H9 (cell line): ENCODE measurements at regions not wholly inside any gene's neighbourhood (a gene's known extent, or its start where the extent isn't known, plus 50 kb on each side); places are given as distances from the start of the nearest gene placed in this dataset.

Source experiments
- DNase-seq: peaks from one replicate; pipeline ENCODE4 v3.0.0-alpha.2; 2017
- H2AFZ ChIP-seq: one replicate; pipeline ENCODE4 v1.6.1; 2013; ENCODE audit warnings: mild to moderate bottlenecking, low read length, control low read depth, moderate library complexity
- H2AK5ac ChIP-seq: 2 replicates; pipeline ENCODE4 v1.6.1; 2013; ENCODE audit warnings: low read length, control low read depth, mixed read lengths; ENCODE audit not compliant: insufficient read length
- H2BK120ac ChIP-seq: one replicate; pipeline ENCODE4 v1.6.1; 2013; ENCODE audit warnings: low read depth, mild to moderate bottlenecking, low read length, control low read depth, inconsistent platforms; ENCODE audit not compliant: poor library complexity, severe bottlenecking
- H2BK12ac ChIP-seq: 2 replicates; pipeline ENCODE4 v1.6.1; 2013; ENCODE audit warnings: low read length, control low read depth, mixed read lengths, low read depth; ENCODE audit not compliant: insufficient read length
- H2BK15ac ChIP-seq: 2 replicates; pipeline ENCODE4 v1.6.1; 2013; ENCODE audit warnings: low read depth, low read length, control low read depth
- H2BK20ac ChIP-seq: one replicate; pipeline ENCODE4 v1.6.1; 2013; ENCODE audit warnings: low read depth, mild to moderate bottlenecking, low read length, control low read depth, inconsistent platforms; ENCODE audit not compliant: poor library complexity, severe bottlenecking
- H2BK5ac ChIP-seq: 2 replicates; pipeline ENCODE4 v1.6.1; 2013; ENCODE audit warnings: low read length, control low read depth, mixed read lengths; ENCODE audit not compliant: insufficient read length
- H3K14ac ChIP-seq: 2 replicates; pipeline ENCODE4 v1.6.1; 2013; ENCODE audit warnings: low read length, control low read depth; ENCODE audit not compliant: insufficient read depth
- H3K18ac ChIP-seq: 2 replicates; pipeline ENCODE4 v1.6.1; 2013; ENCODE audit warnings: low read depth, mild to moderate bottlenecking, mixed read lengths, low read length, control low read depth; ENCODE audit not compliant: insufficient read length
- H3K23ac ChIP-seq: 2 replicates; pipeline ENCODE4 v1.6.1; 2013; ENCODE audit warnings: low read length, control low read depth, mixed read lengths, low read depth; ENCODE audit not compliant: insufficient read length
- H3K23me2 ChIP-seq: 2 replicates; pipeline ENCODE4 v1.6.1; 2013; ENCODE audit warnings: low read depth, mild to moderate bottlenecking, mixed read lengths, low read length, control low read depth; ENCODE audit not compliant: insufficient read length, poor library complexity, severe bottlenecking
- H3K27ac ChIP-seq: 2 replicates; pipeline ENCODE4 v1.5.1; 2013; ENCODE audit warnings: low read length, control low read depth, mixed read lengths, low read depth; ENCODE audit not compliant: insufficient read length
- H3K27me3 ChIP-seq: 2 replicates; pipeline ENCODE4 v1.6.1; 2013; ENCODE audit warnings: low read length, control low read depth, inconsistent platforms; ENCODE audit not compliant: insufficient read depth
- H3K4ac ChIP-seq: 2 replicates; pipeline ENCODE4 v1.6.1; 2013; ENCODE audit warnings: low read depth, mild to moderate bottlenecking, control low read depth, inconsistent platforms, low read length, moderate library complexity
- H3K4me1 ChIP-seq: 2 replicates; pipeline ENCODE4 v1.6.1; 2013; ENCODE audit warnings: low read length, control low read depth, inconsistent platforms; ENCODE audit not compliant: insufficient read depth
- H3K4me2 ChIP-seq: 2 replicates; pipeline ENCODE4 v1.6.1; 2013; ENCODE audit warnings: low read length, control low read depth, mixed read lengths; ENCODE audit not compliant: insufficient read length, insufficient read depth
- H3K56ac ChIP-seq: 2 replicates; pipeline ENCODE4 v1.6.1; 2013; ENCODE audit warnings: low read depth, mild to moderate bottlenecking, mixed read lengths, low read length, control low read depth; ENCODE audit not compliant: insufficient read length
- H3K79me1 ChIP-seq: 2 replicates; pipeline ENCODE4 v1.6.1; 2013; ENCODE audit warnings: low read depth, mild to moderate bottlenecking, moderate library complexity, low read length, control low read depth, inconsistent platforms; ENCODE audit not compliant: insufficient read depth, poor library complexity, severe bottlenecking
- H3K79me2 ChIP-seq: 2 replicates; pipeline ENCODE4 v1.6.1; 2013; ENCODE audit warnings: low read length, control low read depth, inconsistent platforms; ENCODE audit not compliant: insufficient read depth
- H3K9ac ChIP-seq: 2 replicates; pipeline ENCODE4 v1.6.1; 2013; ENCODE audit warnings: low read length, control low read depth, mixed read lengths; ENCODE audit not compliant: insufficient read length; ENCODE audit errors: extremely low read depth
- H3K9me3 ChIP-seq: one replicate; pipeline ENCODE4 v1.6.1; 2013; ENCODE audit warnings: low read depth, low read length, inconsistent platforms; ENCODE audit not compliant: control insufficient read depth
- H3T11ph ChIP-seq: one replicate; pipeline ENCODE4 v1.6.1; 2013; ENCODE audit warnings: mild to moderate bottlenecking, low read length, control low read depth, inconsistent platforms
- H4K20me1 ChIP-seq: one replicate; pipeline ENCODE4 v1.6.1; 2013; ENCODE audit not compliant: control insufficient read depth, insufficient read length, insufficient read depth
- H4K5ac ChIP-seq: 2 replicates; pipeline ENCODE4 v1.6.1; 2013; ENCODE audit warnings: low read depth, mild to moderate bottlenecking, mixed read lengths, low read length, control low read depth; ENCODE audit not compliant: insufficient read length
- H4K8ac ChIP-seq: replicated peaks from 2 replicates; pipeline ENCODE4 v1.6.1; 2013; ENCODE audit warnings: low read length, control low read depth, mixed read lengths, low read depth; ENCODE audit not compliant: insufficient read length
- H4K91ac ChIP-seq: 2 replicates; pipeline ENCODE4 v1.6.1; 2013; ENCODE audit warnings: low read depth, mild to moderate bottlenecking, moderate library complexity, mixed read lengths, low read length, control low read depth; ENCODE audit not compliant: insufficient read length
- H3K27ac Mint-ChIP-seq, 3 experiments: 2 replicates in 2 of 3; 3 replicates in 1 of 3; pipeline ENCODE4 v1.8.0; 2020 to 2021; ENCODE audit warnings: mixed read lengths in 3 of 3, mild to moderate bottlenecking in 1 of 3, moderate library complexity in 1 of 3
- H3K27me3 Mint-ChIP-seq: 2 replicates; pipeline ENCODE4 v1.8.0; 2021; ENCODE audit warnings: low read depth, mild to moderate bottlenecking, moderate library complexity, mixed read lengths
- H3K36me3 Mint-ChIP-seq, 3 experiments: 2 replicates in 2 of 3; 3 replicates in 1 of 3; pipeline ENCODE4 v1.8.0; 2020 to 2021; ENCODE audit warnings: low read depth in 3 of 3, mixed read lengths in 3 of 3; ENCODE audit not compliant: insufficient read depth in 1 of 3
- H3K4me1 Mint-ChIP-seq, 2 experiments: 2 replicates each; pipeline ENCODE4 v1.8.0; 2020; ENCODE audit warnings: mixed read lengths in 2 of 2
- H3K4me3 Mint-ChIP-seq, 2 experiments: 2 replicates in 1 of 2; 3 replicates in 1 of 2; pipeline ENCODE4 v1.8.0; 2020 to 2021; ENCODE audit warnings: mild to moderate bottlenecking in 2 of 2, mixed read lengths in 2 of 2, moderate library complexity in 1 of 2
- H3K9me3 Mint-ChIP-seq, 2 experiments: 2 replicates in 1 of 2; 3 replicates in 1 of 2; pipeline ENCODE4 v1.8.0; 2020; ENCODE audit warnings: mild to moderate bottlenecking in 2 of 2, mixed read lengths in 2 of 2, moderate library complexity in 1 of 2
- WGBS: extraction: QIAGEN DNeasy Blood & Tissue Kit; methylation state at CpG from one replicate; pipeline ENCODE4 v1.1.7; 2013; ENCODE audit warnings: missing lambda C conversion rate, low lambda C conversion rate, mixed read lengths; ENCODE audit not compliant: insufficient read length; ENCODE audit errors: extremely low coverage; 5-methylcytosine and 5-hydroxymethylcytosine counted together
- TF ChIP-seq, protein P1 (sequence below): fragments of 200-600 bp; sonication (generic); conservative IDR thresholded peaks from 3 replicates; pipeline ENCODE4 v1.8.0; 2021; ENCODE audit warnings: antibody characterized with exemption, mild to moderate bottlenecking

DNA sequence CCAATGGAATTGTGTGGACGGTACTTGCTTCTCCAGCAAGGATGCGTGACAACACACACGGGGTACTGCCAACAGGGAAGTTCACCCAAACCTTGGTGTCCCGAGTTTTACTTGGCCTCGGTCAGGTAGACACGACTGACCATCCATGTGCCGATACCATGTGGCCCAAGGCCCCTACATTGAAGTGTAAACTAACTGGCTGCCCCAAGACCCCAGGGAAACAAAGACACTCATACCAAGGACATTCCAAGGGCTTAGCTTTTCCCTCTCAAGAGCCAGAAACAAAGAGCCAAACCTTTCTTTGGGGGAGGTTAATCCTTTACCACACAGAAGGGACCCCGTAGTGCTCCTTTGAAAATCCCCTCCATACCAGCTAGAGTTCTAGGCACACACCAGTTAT is 215.9 kb upstream of the TNRC6C start:
- Histone ChIP-seq H3K79me2 (no peaks in the 10 kb centered on the region), H3K4ac (no peak overlapping the region), H2BK120ac (no peak overlapping the region), H2AFZ (no peak overlapping the region), H3K23ac (no peak overlapping the region), H4K20me1 (no peaks in the 10 kb centered on the region), H2BK20ac (no peak overlapping the region), H4K5ac (no peak overlapping the region), H2AK5ac (no peak overlapping the region), H3K23me2 (no peaks in the 10 kb centered on the region), H3K27me3 (no peaks in the 10 kb centered on the region; the same call in 1 of the 2 replicates), H3K18ac (no peak overlapping the region), H4K8ac (no peak overlapping the region), H2BK15ac (no peak overlapping the region), H3K9ac (no peak overlapping the region), H3K27ac (no peak overlapping the region), H3K56ac (no peak overlapping the region), H3K79me1 (no peaks in the 10 kb centered on the region), H3K9me3 (no peaks in the 10 kb centered on the region), H3K4me1 (no peaks in the 10 kb centered on the region), H3T11ph (no peak overlapping the region), H3K4me2 (no peak overlapping the region), H4K91ac (no peak overlapping the region), H3K14ac (no peak overlapping the region), H2BK12ac (no peak overlapping the region), H2BK5ac (no peak overlapping the region)
- peaks cover 0 to 23% (median 0%) of the 10 kb centered on the region in 3 experiments; a peak in 3 of 7 replicates for H3K36me3 Mint-ChIP-seq
- peaks cover 61 to 67% of the 10 kb centered on the region in 2 experiments for H3K4me1 Mint-ChIP-seq
- no peak overlapping the region; a peak in 1 of 5 replicates for H3K4me3 Mint-ChIP-seq
- H3K27ac Mint-ChIP-seq = peak overlapping the region in 2 of 3 experiments; percentile 72 to 75; a peak in 3 of 7 replicates
- DNase-seq = no peak
- WGBS = no CpG with 5 or more reads among the region's 8 CpGs
- H3K27me3 Mint-ChIP-seq = peaks cover 80% of the 10 kb centered on the region
- TF ChIP-seq, protein P1, sequence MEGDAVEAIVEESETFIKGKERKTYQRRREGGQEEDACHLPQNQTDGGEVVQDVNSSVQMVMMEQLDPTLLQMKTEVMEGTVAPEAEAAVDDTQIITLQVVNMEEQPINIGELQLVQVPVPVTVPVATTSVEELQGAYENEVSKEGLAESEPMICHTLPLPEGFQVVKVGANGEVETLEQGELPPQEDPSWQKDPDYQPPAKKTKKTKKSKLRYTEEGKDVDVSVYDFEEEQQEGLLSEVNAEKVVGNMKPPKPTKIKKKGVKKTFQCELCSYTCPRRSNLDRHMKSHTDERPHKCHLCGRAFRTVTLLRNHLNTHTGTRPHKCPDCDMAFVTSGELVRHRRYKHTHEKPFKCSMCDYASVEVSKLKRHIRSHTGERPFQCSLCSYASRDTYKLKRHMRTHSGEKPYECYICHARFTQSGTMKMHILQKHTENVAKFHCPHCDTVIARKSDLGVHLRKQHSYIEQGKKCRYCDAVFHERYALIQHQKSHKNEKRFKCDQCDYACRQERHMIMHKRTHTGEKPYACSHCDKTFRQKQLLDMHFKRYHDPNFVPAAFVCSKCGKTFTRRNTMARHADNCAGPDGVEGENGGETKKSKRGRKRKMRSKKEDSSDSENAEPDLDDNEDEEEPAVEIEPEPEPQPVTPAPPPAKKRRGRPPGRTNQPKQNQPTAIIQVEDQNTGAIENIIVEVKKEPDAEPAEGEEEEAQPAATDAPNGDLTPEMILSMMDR = no peak
- H3K9me3 Mint-ChIP-seq = peaks cover 12 to 26% of the 10 kb centered on the region in 2 experiments
